SU-DHL-6 (cell line): ENCODE measurements at regions not wholly inside any gene's neighbourhood (a gene's known extent, or its start where the extent isn't known, plus 50 kb on each side); places are given as distances from the start of the nearest gene placed in this dataset.

Experiments
- H2AFZ ChIP-seq: fragments of 200-600 bp; sonication (generic); 2 replicates; pipeline ENCODE4 v1.6.1; 2014; ENCODE audit warnings: low read depth, mild to moderate bottlenecking, moderate library complexity, mixed read lengths, antibody characterized with exemption, low read length; ENCODE audit not compliant: severe bottlenecking
- H3F3A ChIP-seq: fragments of 200-600 bp; shearing (Covaris generic); 2 replicates; pipeline ENCODE4 v1.6.0; 2016; ENCODE audit warnings: antibody characterized with exemption, mild to moderate bottlenecking; ENCODE audit not compliant: insufficient read depth
- H3K27ac ChIP-seq: fragments of 200-600 bp; sonication (generic); 2 replicates; pipeline ENCODE4 v1.5.1; 2016; ENCODE audit warnings: low read depth, mild to moderate bottlenecking, low read length, moderate library complexity, mixed read lengths
- H3K27me3 ChIP-seq: fragments of 200-600 bp; sonication (generic), shearing (Covaris generic); 2 replicates; pipeline ENCODE4 v1.6.0; 2014; ENCODE audit warnings: mild to moderate bottlenecking, low read length
- H3K36me3 ChIP-seq: fragments of 200-600 bp; sonication (generic); 2 replicates; pipeline ENCODE4 v1.6.1; 2014; ENCODE audit warnings: mild to moderate bottlenecking, low read length, mixed read lengths
- H3K4me2 ChIP-seq: fragments of 300-600, 200-600 bp; shearing (Covaris generic), sonication (generic); 2 replicates; pipeline ENCODE4 v1.6.0; 2014; ENCODE audit warnings: low read length, low read depth, mild to moderate bottlenecking; ENCODE audit not compliant: poor library complexity, severe bottlenecking
- H3K4me3 ChIP-seq: fragments of 200-600 bp; sonication (generic); 2 replicates; pipeline ENCODE4 v1.5.1; 2014; ENCODE audit warnings: antibody characterized with exemption, low read length, mild to moderate bottlenecking, mixed read lengths; ENCODE audit not compliant: insufficient read depth, poor library complexity, severe bottlenecking
- H3K79me2 ChIP-seq: fragments of 200-600 bp; sonication (generic); 2 replicates; pipeline ENCODE4 v1.6.1; 2014; ENCODE audit warnings: mild to moderate bottlenecking, low read length, moderate library complexity; ENCODE audit not compliant: insufficient read depth
- H3K9ac ChIP-seq: fragments of 200-600 bp; sonication (generic); 2 replicates; pipeline ENCODE4 v1.7.0; 2014; ENCODE audit warnings: mild to moderate bottlenecking, low read length
- H3K9me2 ChIP-seq: fragments of 200-600 bp; sonication (generic); replicated peaks from 2 replicates; pipeline ENCODE4 v1.6.1; 2014; ENCODE audit warnings: low read length; ENCODE audit not compliant: insufficient read depth
- H3K9me3 ChIP-seq: fragments of 200-600 bp; sonication (generic); 2 replicates; pipeline ENCODE4 v1.6.1; 2014; ENCODE audit warnings: low read length, mixed read lengths; ENCODE audit not compliant: insufficient read depth
- H4K20me1 ChIP-seq: fragments of 200-600 bp; sonication (generic); 2 replicates; pipeline ENCODE4 v1.6.1; 2014; ENCODE audit warnings: low read depth, mild to moderate bottlenecking, antibody characterized with exemption, low read length, moderate library complexity, mixed read lengths
- EZH2phosphoT487 ChIP-seq: fragments of 200-600 bp; sonication (generic), shearing (Covaris generic); conservative IDR thresholded peaks from 2 replicates; pipeline ENCODE4 v1.6.1; 2018; ENCODE audit warnings: mild to moderate bottlenecking, antibody characterized with exemption, low read length, moderate library complexity, mixed read lengths
- TF ChIP-seq, protein P1 (sequence below): fragments of 200-600 bp; sonication (generic); IDR thresholded peaks from one replicate; pipeline ENCODE4 v1.5.1; 2017; ENCODE audit warnings: antibody characterized with exemption, mild to moderate bottlenecking, low read length, moderate library complexity; ENCODE audit not compliant: insufficient read depth, poor library complexity, severe bottlenecking

DNA sequence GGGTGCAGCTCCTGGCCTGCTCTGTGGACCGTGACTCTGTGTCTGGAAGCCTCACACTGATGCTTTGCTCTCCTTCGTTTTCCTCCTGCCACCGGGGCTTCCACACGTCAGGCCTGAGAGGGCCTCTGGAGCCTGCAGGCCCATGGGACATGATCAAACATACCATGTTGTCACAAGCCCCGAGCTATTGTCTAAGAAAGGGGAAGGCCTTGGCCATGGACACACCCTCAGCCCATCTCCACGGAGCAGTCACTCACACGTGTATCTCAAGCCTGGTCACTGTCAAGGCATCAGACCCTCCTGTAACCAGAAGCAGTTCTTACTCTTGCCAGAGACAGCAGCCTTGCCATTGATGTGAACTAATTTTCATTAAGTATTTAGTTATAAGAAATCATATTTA lies 814.1 kb upstream of the SALL3 start:
- no peaks in the 10 kb centered on the region for H3K9me2 ChIP-seq
- no peak overlapping the region for H2AFZ ChIP-seq
- no peaks in the 10 kb centered on the region for H3K9me3 ChIP-seq
- H4K20me1 ChIP-seq: no peaks in the 10 kb centered on the region
- no peaks in the 10 kb centered on the region for H3K79me2 ChIP-seq
- no peak overlapping the region for H3K4me3 ChIP-seq
- no peak overlapping the region for H3K27ac ChIP-seq
- H3F3A ChIP-seq: no peaks in the 10 kb centered on the region
- H3K4me2 ChIP-seq: no peak overlapping the region
- no peaks in the 10 kb centered on the region for H3K36me3 ChIP-seq
- H3K9ac ChIP-seq: no peak overlapping the region
- no peak for TF ChIP-seq EZH2phosphoT487
- TF ChIP-seq, protein P1, sequence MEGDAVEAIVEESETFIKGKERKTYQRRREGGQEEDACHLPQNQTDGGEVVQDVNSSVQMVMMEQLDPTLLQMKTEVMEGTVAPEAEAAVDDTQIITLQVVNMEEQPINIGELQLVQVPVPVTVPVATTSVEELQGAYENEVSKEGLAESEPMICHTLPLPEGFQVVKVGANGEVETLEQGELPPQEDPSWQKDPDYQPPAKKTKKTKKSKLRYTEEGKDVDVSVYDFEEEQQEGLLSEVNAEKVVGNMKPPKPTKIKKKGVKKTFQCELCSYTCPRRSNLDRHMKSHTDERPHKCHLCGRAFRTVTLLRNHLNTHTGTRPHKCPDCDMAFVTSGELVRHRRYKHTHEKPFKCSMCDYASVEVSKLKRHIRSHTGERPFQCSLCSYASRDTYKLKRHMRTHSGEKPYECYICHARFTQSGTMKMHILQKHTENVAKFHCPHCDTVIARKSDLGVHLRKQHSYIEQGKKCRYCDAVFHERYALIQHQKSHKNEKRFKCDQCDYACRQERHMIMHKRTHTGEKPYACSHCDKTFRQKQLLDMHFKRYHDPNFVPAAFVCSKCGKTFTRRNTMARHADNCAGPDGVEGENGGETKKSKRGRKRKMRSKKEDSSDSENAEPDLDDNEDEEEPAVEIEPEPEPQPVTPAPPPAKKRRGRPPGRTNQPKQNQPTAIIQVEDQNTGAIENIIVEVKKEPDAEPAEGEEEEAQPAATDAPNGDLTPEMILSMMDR: no peak
- no peaks in the 10 kb centered on the region; the same call in 1 of the 2 replicates for H3K27me3 ChIP-seq

DNA sequence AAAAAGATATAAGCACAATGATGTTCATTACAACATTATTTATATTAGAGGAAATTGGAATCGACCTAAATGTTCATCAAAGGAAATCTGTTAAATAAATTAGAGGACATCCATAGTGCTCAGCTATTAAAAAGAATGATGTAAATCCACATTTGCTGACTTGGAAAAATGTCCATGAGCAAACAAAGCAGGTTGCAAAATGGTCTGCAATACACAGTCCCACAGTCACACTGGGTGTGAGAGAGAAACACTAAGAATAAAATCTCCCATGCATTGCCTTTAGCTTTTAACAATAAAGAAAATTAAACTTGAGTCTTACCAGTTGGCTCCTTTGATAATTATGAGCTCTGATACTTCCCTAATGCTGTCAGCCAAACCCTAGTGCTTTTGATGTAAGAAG lies 811.1 kb upstream of the SALL3 start:
- Histone ChIP-seq H3K4me2 (no peak overlapping the region), H3K79me2 (no peaks in the 10 kb centered on the region), H3K27me3 (no peaks in the 10 kb centered on the region), H4K20me1 (no peaks in the 10 kb centered on the region), H3K4me3 (no peak overlapping the region), H2AFZ (no peak overlapping the region), H3K9me3 (no peaks in the 10 kb centered on the region), H3F3A (no peaks in the 10 kb centered on the region), H3K36me3 (no peaks in the 10 kb centered on the region), H3K9ac (no peak overlapping the region), H3K9me2 (no peaks in the 10 kb centered on the region), H3K27ac (no peak overlapping the region)
- TF ChIP-seq EZH2phosphoT487: no peak
- TF ChIP-seq, protein P1: no peak

DNA sequence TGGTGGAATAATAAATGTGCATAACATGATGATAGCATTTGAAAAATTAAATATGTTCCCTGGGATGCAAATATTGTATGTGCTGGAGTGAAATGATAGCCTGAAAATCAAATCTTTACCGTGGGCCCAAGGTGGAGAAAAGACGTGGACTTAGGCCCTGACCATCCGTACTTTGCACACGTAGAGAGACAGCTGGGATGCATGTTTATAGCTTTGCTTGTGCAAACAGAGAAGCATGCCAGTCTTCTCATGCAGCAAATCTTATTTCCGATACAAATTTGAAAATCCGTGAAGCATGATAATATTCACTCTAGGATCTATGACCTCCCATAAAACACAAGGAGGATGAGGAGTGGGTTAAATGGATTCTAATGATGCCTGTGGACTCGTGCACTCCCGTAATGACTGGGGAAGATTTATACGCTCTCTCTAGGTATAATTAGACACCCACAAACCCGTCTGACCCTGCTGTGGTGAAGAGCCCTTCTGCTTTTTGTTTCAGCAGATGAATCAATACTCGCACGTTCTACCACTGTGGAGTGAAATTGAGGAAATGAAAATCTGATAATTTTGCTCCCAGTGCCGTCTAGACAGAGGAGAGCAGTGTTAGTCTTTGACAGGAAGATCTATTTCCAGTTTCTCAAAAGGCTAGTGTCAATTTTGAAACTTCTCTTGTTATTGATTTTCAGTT lies 810.3 kb upstream of the SALL3 start:
- Histone ChIP-seq H3F3A (no peaks in the 10 kb centered on the region), H4K20me1 (no peaks in the 10 kb centered on the region), H3K4me3 (no peak overlapping the region), H2AFZ (no peak overlapping the region), H3K9ac (no peak overlapping the region), H3K27ac (no peak overlapping the region), H3K4me2 (no peak overlapping the region), H3K79me2 (no peaks in the 10 kb centered on the region), H3K27me3 (no peaks in the 10 kb centered on the region), H3K9me2 (no peaks in the 10 kb centered on the region), H3K36me3 (no peaks in the 10 kb centered on the region), H3K9me3 (no peaks in the 10 kb centered on the region)
- TF ChIP-seq, protein P1: no peak
- TF ChIP-seq EZH2phosphoT487: no peak
